AG09319 (cell line): ENCODE measurements at regions not wholly inside any gene's neighbourhood (a gene's known extent, or its start where the extent isn't known, plus 50 kb on each side); places are given as distances from the start of the nearest gene placed in this dataset.

Source experiments
- DNase-seq: peaks from one replicate; pipeline ENCODE4 v3.0.0-alpha.2; 2010; ENCODE audit warnings: low read depth; ENCODE audit errors: extremely low read depth
- TF ChIP-seq, protein P1 (sequence below): IDR thresholded peaks from 2 replicates; pipeline ENCODE4 v1.5.1; 2011; ENCODE audit warnings: low read depth, mild to moderate bottlenecking, inconsistent platforms, low read length, moderate library complexity

DNA sequence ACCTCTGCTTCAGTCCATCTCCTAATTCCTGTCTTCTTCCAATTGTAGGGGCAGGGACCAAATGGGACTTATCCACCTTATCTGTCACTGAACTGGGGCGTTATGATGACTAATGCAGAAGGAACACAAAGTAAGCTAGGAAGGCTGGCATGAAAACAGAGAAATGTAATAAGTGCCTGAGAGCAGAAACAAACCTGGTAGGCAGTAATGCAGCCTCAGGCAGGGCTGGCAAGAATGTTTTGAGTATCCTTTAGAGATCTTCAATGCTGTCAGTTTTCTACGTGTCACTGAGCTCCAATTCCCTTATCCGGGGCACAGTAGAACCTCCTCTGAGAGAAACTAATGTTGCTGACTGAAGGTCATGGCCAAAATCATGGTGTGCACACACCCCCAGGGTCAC is 246.2 kb upstream of the TBL1XR1 start:
- DNase-seq = no peak
- TF ChIP-seq, protein P1, sequence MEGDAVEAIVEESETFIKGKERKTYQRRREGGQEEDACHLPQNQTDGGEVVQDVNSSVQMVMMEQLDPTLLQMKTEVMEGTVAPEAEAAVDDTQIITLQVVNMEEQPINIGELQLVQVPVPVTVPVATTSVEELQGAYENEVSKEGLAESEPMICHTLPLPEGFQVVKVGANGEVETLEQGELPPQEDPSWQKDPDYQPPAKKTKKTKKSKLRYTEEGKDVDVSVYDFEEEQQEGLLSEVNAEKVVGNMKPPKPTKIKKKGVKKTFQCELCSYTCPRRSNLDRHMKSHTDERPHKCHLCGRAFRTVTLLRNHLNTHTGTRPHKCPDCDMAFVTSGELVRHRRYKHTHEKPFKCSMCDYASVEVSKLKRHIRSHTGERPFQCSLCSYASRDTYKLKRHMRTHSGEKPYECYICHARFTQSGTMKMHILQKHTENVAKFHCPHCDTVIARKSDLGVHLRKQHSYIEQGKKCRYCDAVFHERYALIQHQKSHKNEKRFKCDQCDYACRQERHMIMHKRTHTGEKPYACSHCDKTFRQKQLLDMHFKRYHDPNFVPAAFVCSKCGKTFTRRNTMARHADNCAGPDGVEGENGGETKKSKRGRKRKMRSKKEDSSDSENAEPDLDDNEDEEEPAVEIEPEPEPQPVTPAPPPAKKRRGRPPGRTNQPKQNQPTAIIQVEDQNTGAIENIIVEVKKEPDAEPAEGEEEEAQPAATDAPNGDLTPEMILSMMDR = no peak

DNA sequence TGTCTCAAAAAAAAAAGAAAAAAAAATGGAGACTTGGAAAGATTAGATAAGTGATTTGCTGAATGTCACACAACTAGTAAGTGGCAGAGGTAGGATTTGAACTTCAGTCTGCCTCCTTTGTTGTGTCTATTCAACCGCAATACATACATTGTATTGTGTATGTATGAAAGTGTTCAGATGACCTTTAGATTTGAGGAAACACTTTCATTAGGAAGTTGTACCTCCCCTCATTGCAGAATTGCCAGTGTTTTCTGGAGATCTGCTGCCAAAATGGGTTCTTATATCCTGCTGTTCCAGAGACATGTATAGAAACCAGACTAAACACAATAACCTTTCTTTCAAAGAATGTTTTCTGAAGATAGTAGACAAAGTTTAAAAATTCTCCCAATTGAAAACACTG is 247.4 kb upstream of the TBL1XR1 start:
- no peak for DNase-seq
- TF ChIP-seq, protein P1 = no peak

DNA sequence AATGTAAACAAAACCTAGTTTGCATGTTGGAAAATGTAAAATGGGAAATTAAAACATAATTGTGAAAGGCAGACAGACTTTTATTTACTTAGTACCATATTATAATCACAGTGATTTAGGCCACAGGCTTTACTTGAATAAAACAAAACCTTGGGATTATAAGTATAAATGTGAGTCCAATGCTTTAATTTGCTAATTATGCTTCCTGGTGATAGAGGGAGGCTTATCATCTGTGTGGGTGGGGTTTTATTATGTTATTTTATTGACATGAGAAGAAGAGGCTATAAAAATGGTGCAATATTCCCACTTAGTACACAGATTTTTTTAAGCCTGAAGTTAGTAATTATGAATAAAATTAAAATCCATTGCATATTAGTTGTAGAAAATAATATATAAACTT is 248.3 kb upstream of the TBL1XR1 start:
- DNase-seq = no peak

DNA sequence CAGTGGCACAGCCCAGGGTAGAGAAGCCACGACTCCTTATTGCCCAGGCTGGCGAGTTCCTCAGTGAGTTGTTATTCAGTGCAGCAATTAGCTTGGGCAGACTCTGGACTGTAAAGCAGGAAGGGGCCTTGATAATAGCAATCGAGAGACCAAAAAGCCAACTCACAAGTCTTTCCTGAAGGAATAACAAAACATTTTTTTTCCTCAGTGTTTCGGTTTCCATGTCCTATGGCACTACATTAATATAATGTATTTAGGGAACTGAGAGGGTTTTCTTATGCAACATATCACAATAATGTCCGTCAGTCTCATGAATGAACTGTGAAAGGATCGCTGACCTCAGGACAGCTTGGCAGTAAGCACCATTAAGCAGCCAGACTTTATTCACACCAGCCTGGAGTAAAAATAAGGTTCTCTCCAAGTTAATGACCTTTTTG is 248.9 kb upstream of the TBL1XR1 start:
- TF ChIP-seq, protein P1 = no peak
- no peak for DNase-seq

More for the DNA sequence above, 248.3 kb upstream of the TBL1XR1 start:
- TF ChIP-seq, protein P1 = no peak

DNA sequence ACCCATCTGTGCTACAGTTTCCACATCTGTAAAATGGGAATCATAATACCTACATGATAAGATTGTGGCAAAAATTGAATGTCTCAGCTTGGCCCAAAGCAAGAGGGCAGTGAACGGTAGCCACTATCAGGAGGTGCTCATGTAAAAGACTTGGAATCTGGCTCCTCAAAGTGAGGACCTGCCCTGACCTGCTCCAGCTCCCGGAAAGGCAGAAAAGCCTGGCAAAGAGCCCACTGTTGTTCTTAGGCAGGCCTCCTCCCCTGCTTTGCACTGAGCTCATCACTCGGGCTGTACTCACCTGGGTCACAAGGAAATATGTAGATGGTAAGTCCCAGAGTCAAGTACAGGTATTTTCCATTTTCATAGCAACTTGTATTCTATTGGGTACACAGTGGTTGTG is 250.7 kb upstream of the TBL1XR1 start:
- no peak for DNase-seq
- TF ChIP-seq, protein P1 = no peak

DNA sequence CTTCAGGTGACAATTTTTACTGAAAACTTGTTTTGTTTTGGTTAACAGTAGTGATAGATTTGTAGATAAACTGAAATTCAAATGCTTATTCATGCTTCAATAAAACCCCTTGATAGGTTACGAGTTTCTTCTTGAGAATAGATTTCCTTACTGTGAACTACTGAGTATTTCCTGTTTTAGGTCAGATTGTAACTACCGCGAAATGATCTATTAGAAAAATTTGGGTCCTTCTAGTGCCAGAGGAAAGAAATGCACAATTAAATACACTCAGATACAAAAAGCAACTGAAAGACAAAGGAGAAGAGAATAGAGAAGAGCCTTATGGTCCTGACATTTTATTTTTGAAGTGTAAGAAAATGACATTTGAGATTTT is 251.7 kb upstream of the TBL1XR1 start:
- no peak for DNase-seq
- TF ChIP-seq, protein P1 = no peak

DNA sequence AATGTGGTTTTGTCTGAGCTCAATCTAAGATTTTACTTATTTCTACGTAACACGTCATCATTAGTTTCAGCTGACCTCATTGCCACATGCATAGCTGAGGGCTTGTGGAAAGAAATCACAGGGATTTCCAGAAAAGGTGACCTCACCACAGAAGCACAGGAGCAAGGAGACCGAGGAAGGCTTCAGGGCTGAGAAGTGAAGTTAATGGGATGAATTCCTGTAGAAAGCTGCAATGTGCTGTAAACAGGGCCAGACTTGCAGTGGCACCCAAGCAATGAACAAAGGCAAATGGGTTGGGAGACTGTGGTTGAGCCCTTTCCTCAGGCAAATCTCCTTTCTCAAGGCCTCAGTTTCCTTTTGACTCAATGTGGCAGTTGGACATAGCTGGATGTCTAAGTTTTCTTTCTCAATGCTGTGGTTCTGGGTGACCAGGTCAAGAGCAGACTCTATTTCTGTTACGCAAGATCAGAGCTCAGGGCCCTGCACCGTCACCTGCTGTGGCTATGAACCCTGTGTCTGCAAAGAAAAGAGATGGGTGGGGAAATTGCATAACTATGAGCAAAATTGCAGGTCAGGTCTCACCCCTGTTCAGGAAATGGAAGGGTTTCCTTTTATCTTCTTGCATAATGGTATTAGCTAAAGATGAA is 252.2 kb upstream of the TBL1XR1 start:
- TF ChIP-seq, protein P1 = no peak
- DNase-seq = no peak
